MG63 (cell line): ENCODE measurements at regions not wholly inside any gene's neighbourhood (a gene's known extent, or its start where the extent isn't known, plus 50 kb on each side); places are given as distances from the start of the nearest gene placed in this dataset.
A peak's percentile ranks its signal among the peaks of the same experiment; 100 is the strongest.

Experiments used
- DNase-seq: peaks from one replicate; pipeline ENCODE4 v3.0.0-alpha.2; 2020
- H3K27me3 ChIP-seq: fragments of 250-450 bp; sonication (Bioruptor Pico); 2 replicates; pipeline ENCODE4 v1.5.1; 2020; ENCODE audit warnings: mild to moderate bottlenecking, moderate library complexity
- H3K36me3 ChIP-seq: fragments of 250-450 bp; sonication (Bioruptor Pico); 2 replicates; pipeline ENCODE4 v1.5.1; 2020; ENCODE audit warnings: mild to moderate bottlenecking, moderate library complexity
- H3K4me3 ChIP-seq: fragments of 250-450 bp; sonication (Bioruptor Pico); 2 replicates; pipeline ENCODE4 v1.5.1; 2020; ENCODE audit warnings: mild to moderate bottlenecking, moderate library complexity
- H3K9me3 ChIP-seq: fragments of 250-450 bp; sonication (Bioruptor Pico); 2 replicates; pipeline ENCODE4 v1.5.1; 2020; ENCODE audit warnings: mild to moderate bottlenecking, moderate library complexity

DNA sequence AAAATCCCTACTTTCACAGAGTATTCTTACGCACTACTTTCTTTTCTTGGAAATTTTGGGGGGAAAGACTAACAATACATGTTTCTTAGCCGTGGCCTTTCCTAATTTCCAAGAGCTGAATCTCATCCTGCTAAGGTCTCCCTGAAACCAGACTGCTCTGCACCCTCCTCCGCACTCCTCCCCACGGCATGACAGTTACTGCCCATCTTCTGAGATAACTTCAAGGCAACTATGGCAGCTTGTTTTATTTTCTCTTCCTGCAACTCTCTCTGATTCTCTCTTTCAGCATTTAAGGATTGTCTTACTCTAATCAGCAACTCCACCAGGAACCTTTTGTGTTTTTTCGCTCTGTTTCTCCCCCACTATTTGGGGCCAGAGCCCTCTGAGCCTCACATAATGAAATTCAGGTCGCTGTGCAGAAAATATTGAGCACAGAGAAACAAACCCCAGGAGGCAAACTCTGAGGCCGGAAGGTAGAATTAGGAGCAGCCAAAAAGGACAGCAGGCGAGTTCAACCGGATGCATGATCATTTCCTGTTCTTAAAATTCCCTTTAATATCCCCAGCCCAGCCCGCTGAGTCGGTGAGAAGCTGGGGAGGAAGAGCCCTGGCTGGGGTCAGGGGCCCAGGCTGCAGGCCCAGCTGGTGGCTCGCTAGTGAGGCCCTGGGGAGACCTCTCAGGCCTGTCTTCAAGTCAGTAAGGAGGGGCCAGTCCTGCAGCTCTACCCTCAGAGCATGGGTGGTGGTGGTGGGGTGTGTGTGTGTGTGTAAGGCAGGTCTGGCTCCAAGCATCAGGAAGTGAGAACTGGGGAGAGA is 213.6 kb upstream of the S1PR3 start:
- no peaks in the 10 kb centered on the region for H3K9me3 ChIP-seq
- peak; percentile 80 for DNase-seq
- no peaks in the 10 kb centered on the region for H3K36me3 ChIP-seq
- no peaks in the 10 kb centered on the region for H3K27me3 ChIP-seq
- no peak overlapping the region for H3K4me3 ChIP-seq

- H3K27me3 ChIP-seq = no peaks in the 10 kb centered on the region
- no peaks in the 10 kb centered on the region for H3K9me3 ChIP-seq
- H3K4me3 ChIP-seq = no peak overlapping the region
- DNase-seq = no peak
- no peaks in the 10 kb centered on the region for H3K36me3 ChIP-seq
Observed at GRCh38 chr9:88781628-88782391, 209.5 kb upstream of the S1PR3 start.

DNA sequence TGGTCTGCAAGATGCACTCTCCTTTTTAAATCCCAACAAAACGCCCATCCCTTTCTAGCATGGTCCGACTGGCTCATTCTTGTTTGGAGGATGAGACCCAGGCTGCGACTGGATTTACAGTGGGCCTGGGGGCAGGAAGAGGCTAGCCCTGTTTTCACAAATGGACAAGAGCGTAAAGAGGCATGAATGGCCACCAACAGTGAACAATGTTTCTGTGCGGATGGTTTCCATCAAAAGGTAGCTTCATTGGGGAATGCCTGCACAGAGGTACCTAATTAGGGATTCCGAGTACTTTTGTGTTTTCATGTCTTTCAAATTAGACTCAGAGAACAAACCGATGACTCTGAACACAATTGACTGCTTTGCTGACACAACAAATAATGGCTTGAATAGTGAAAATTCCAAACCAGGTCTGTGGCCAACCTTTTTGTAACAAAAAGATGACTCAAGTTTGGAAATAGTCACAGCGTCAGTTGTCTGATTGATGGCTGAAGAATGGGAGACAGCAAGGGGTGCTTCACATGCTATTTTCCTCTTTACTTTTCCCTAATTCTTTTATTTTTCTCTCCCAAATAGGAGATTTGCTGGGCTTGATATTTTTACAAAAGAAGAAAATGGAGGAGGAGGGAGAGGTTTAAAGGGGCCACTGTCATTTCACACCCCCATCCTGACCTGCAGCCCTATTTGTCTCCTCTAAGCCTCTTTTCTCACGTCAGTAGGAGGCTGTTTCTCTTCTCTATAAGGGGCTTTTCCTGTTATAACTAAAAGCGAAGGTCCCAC is 208.1 kb upstream of the S1PR3 start:
- Histone ChIP-seq H3K36me3 (no peaks in the 10 kb centered on the region), H3K9me3 (no peaks in the 10 kb centered on the region), H3K27me3 (no peaks in the 10 kb centered on the region), H3K4me3 (no peak overlapping the region)
- no peak for DNase-seq

DNA sequence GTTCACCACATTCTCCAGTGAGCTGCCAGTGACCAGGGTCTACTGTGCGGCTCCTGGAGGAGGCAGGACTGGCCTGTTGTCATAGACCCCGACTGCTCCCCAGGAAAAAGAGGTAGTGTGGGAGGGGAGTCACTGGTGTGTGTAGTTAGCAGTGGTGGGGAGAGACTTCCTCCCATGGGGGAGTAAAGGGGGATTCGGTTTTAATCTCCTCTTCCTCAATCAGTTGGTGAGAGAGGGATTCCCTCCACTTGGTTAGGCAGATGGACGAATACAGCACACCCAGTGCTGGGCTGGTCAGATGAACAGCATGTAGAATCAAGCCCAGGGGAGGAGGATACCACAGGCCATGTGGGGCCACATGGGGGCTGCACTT is 207.6 kb upstream of the S1PR3 start:
- no peak overlapping the region for H3K4me3 ChIP-seq
- H3K36me3 ChIP-seq = no peaks in the 10 kb centered on the region
- H3K27me3 ChIP-seq = no peaks in the 10 kb centered on the region
- DNase-seq = no peak
- no peaks in the 10 kb centered on the region for H3K9me3 ChIP-seq

DNA sequence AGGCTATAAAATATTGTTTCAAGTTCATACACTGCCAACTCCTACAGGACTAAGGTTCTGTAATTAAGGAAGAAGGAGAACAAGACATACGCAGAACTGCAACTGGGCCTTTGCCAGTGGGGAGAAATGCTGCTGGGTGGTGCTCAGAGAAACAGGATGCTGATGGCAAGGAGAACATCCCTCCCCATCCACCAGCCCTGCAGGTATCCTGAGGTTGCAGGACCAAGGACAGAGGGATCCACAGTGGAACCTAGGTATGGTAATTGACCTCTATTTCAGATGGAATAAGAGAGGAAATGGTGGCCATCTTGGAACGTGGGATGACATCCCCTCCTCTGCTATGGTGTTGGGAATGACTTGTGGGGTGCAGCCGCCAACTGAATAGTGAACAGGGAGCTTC is 206.3 kb upstream of the S1PR3 start:
- no peaks in the 10 kb centered on the region for H3K27me3 ChIP-seq
- no peaks in the 10 kb centered on the region for H3K36me3 ChIP-seq
- DNase-seq = no peak
- H3K4me3 ChIP-seq = no peak overlapping the region
- H3K9me3 ChIP-seq = no peaks in the 10 kb centered on the region

- no peaks in the 10 kb centered on the region for H3K27me3 ChIP-seq
- no peak for DNase-seq
Observed at GRCh38 chr9:88786291-88787079, 204.8 kb upstream of the S1PR3 start.

GRCh38 chr9:88789785-88790184 is 201.5 kb upstream of the S1PR3 start:
- Histone ChIP-seq H3K36me3 (no peaks in the 10 kb centered on the region), H3K4me3 (no peak overlapping the region), H3K9me3 (no peaks in the 10 kb centered on the region), H3K27me3 (no peaks in the 10 kb centered on the region)
- no peak for DNase-seq

More at GRCh38 chr9:88786291-88787079, 204.8 kb upstream of the S1PR3 start:
- Histone ChIP-seq H3K36me3 (no peaks in the 10 kb centered on the region), H3K4me3 (no peak overlapping the region), H3K9me3 (no peaks in the 10 kb centered on the region)

DNA sequence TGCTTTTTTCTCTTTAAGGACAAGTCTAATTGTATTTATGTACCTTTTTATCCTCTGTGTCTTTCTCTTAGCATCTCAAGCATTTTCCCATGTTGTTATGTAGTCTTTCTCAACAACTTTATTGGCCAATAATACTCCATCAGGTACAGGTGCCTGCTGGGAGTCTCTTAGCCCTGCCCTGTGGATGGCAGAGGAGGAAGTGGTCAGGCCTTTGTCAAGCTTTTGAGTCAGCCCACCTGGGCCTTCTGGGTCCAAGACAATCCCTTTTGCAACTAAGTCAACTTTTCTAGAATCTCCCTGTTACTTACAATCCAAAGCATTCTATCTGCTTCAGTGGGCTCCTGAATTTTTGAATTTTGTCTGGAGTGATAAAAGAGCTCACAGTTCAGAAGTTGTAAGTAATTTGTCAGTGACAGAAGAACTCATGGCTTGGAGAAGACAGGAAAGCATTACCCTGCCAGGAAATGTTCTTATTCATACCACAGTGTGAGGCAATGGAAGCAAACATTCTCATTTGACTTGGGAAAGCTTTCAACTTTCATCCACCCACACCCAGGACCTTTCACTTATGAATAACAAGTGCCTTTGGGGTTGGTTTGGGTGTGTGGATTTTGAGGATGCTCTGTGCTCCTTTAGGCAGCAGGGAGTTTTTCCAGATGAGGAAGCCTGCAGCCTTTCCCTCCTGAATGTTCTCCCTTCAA is 200.0 kb upstream of the S1PR3 start:
- Histone ChIP-seq H3K4me3 (no peak overlapping the region), H3K27me3 (no peaks in the 10 kb centered on the region), H3K36me3 (no peaks in the 10 kb centered on the region), H3K9me3 (0 out of 2 replicates have a peak, but pooled peaks cover under 1% of the 10 kb centered on the region)
- DNase-seq = peak; percentile 61

DNA sequence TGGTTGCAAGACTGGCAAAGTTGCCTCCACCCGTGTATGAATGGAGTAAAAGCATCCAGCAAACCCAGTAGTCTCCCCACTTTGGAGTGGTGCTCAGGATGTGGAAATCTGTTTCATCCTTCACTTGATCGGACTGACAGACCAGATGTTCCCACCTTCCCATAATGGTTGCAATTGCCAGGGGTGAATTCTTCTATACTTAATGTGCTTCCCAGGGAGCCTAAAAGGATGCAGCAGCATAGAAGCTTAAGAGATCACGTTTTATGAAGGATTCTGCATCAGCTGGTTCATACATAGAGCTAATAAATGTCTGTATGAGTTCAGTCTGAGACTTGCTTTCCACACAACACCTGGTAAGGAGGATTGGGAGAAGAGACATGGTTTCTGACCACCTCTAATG is 198.8 kb upstream of the S1PR3 start:
- no peaks in the 10 kb centered on the region for H3K27me3 ChIP-seq
- no peak overlapping the region for H3K4me3 ChIP-seq
- peaks cover 11% of the 10 kb centered on the region for H3K9me3 ChIP-seq

GRCh38 chr9:88794100-88794499 is 197.2 kb upstream of the S1PR3 start:
- Histone ChIP-seq H3K9me3 (peaks cover 17% of the 10 kb centered on the region), H3K36me3 (no peaks in the 10 kb centered on the region), H3K4me3 (no peak overlapping the region), H3K27me3 (no peaks in the 10 kb centered on the region)
- no peak for DNase-seq

More for the DNA sequence above, 198.8 kb upstream of the S1PR3 start:
- no peaks in the 10 kb centered on the region for H3K36me3 ChIP-seq
- no peak for DNase-seq

- no peak overlapping the region for H3K4me3 ChIP-seq
Observed at GRCh38 chr9:88796947-88797346, 194.3 kb upstream of the S1PR3 start.

DNA sequence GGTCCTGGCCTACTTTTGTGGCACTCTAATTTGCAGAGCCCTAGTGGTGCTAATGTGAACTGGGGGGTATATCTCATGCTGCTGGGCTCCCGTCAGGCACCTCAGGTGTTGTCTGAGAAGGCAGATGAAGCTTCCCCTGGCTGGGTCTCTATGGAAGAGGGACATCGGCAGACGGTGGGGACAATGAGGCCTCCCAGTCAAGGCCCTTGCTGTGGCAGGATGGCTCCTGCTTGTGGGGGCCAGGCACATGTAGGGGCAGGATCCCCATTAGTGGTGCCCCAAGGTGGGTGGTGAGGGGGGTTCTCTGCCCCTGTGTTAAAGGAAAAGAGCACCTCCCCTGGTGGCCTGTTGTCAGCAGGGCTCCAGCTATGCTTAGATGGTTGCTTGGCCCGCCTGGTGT is 192.8 kb upstream of the S1PR3 start:
- no peak for DNase-seq
- Histone ChIP-seq H3K4me3 (no peak overlapping the region), H3K9me3 (peaks cover 17% of the 10 kb centered on the region), H3K36me3 (no peaks in the 10 kb centered on the region), H3K27me3 (no peaks in the 10 kb centered on the region)

More at GRCh38 chr9:88796947-88797346, 194.3 kb upstream of the S1PR3 start:
- Histone ChIP-seq H3K36me3 (no peaks in the 10 kb centered on the region), H3K27me3 (no peaks in the 10 kb centered on the region), H3K9me3 (peaks cover 17% of the 10 kb centered on the region)
- DNase-seq = no peak

- H3K9me3 ChIP-seq = peaks cover 17% of the 10 kb centered on the region
- no peaks in the 10 kb centered on the region for H3K36me3 ChIP-seq
- no peak overlapping the region for H3K4me3 ChIP-seq
- no peak for DNase-seq
- H3K27me3 ChIP-seq = no peaks in the 10 kb centered on the region
Observed at GRCh38 chr9:88799541-88800328, 191.5 kb upstream of the S1PR3 start.

- no peaks in the 10 kb centered on the region for H3K36me3 ChIP-seq
- H3K27me3 ChIP-seq = no peaks in the 10 kb centered on the region
- no peak overlapping the region for H3K4me3 ChIP-seq
- no peak for DNase-seq
- H3K9me3 ChIP-seq = peaks cover 17% of the 10 kb centered on the region
Observed at GRCh38 chr9:88800329-88800682, 191.0 kb upstream of the S1PR3 start.

GRCh38 chr9:88801214-88801796 is 190.0 kb upstream of the S1PR3 start:
- peaks cover 16% of the 10 kb centered on the region for H3K9me3 ChIP-seq
- DNase-seq = peak; percentile 35
- H3K27me3 ChIP-seq = no peaks in the 10 kb centered on the region
- H3K36me3 ChIP-seq = no peaks in the 10 kb centered on the region
- no peak overlapping the region for H3K4me3 ChIP-seq
